Nephron (organoid): ENCODE measurements at regions not wholly inside any gene's neighbourhood (a gene's known extent, or its start where the extent isn't known, plus 50 kb on each side); places are given as distances from the start of the nearest gene placed in this dataset.

Source experiments
- H3K27ac Mint-ChIP-seq, 3 experiments: 2 replicates each; pipeline ENCODE4 v1.8.0; 2020; ENCODE audit warnings: mixed read lengths in 3 of 3, mild to moderate bottlenecking in 2 of 3, moderate library complexity in 1 of 3
- H3K27me3 Mint-ChIP-seq: 2 replicates; pipeline ENCODE4 v1.8.0; 2021; ENCODE audit warnings: low read depth, mild to moderate bottlenecking, moderate library complexity, mixed read lengths
- H3K36me3 Mint-ChIP-seq: 2 replicates; pipeline ENCODE4 v1.8.0; 2020; ENCODE audit warnings: low read depth, mixed read lengths
- H3K4me1 Mint-ChIP-seq: 2 replicates; pipeline ENCODE4 v1.8.0; 2020; ENCODE audit warnings: mixed read lengths
- H3K4me3 Mint-ChIP-seq, 3 experiments: 2 replicates each; pipeline ENCODE4 v1.8.0; 2020; ENCODE audit warnings: mild to moderate bottlenecking in 3 of 3, mixed read lengths in 3 of 3, moderate library complexity in 2 of 3
- H3K9me3 Mint-ChIP-seq: 2 replicates; pipeline ENCODE4 v1.8.0; 2020; ENCODE audit warnings: mixed read lengths
- TF ChIP-seq, protein P1 (sequence below), 3 experiments: fragments of 200-600 bp; sonication (generic); IDR thresholded peaks; one replicate each; pipeline ENCODE4 v1.5.0; 2021; ENCODE audit warnings: antibody characterized with exemption in 3 of 3; ENCODE audit not compliant: unreplicated experiment in 3 of 3

DNA sequence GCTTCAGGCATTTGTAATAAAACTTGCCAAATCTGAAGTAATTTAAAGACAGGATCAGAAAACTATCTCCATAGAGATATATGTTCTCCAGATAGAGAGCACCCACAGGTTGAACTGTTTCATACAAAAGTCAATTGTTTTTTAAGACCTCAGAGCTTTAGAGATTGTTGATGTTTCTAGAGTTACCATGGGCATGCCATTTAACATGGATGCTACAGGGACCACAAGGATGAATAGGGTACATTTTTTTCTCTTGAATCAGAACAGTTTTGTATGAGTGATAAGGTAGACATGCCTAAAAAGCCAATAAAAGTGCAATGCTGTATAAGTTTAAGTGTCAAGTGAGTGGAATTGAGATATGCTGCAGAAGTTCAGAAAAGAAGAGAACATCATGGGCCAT is 511.0 kb upstream of the CAMK1G start:
- Mint-ChIP-seq H3K27ac (no peak overlapping the region), H3K36me3 (no peaks in the 10 kb centered on the region), H3K4me1 (no peaks in the 10 kb centered on the region), H3K9me3 (no peaks in the 10 kb centered on the region), H3K4me3 (no peak overlapping the region), H3K27me3 (no peaks in the 10 kb centered on the region)
- TF ChIP-seq, protein P1, sequence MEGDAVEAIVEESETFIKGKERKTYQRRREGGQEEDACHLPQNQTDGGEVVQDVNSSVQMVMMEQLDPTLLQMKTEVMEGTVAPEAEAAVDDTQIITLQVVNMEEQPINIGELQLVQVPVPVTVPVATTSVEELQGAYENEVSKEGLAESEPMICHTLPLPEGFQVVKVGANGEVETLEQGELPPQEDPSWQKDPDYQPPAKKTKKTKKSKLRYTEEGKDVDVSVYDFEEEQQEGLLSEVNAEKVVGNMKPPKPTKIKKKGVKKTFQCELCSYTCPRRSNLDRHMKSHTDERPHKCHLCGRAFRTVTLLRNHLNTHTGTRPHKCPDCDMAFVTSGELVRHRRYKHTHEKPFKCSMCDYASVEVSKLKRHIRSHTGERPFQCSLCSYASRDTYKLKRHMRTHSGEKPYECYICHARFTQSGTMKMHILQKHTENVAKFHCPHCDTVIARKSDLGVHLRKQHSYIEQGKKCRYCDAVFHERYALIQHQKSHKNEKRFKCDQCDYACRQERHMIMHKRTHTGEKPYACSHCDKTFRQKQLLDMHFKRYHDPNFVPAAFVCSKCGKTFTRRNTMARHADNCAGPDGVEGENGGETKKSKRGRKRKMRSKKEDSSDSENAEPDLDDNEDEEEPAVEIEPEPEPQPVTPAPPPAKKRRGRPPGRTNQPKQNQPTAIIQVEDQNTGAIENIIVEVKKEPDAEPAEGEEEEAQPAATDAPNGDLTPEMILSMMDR (IDR thresholded peaks at IDR 0.05; ENCODE audit: unreplicated experiment in 3 of 3) = no peak

DNA sequence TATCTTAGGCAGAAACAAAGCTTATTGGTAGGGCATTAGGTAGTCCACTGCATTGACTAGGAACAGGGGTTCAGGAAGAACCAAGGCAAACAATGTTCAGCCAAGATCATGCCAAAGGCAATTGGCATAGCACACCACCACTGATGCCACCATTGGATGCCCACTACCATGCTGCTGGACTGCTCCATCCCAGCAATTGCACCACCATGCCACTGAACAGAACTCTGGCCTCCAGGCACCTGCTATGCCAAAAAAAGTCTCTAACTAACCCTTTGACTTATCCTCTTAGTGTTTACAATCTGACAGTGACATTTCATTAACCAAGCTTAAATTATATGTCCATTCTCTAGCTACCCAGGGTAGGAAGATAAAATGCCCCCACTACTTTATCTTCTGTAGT is 509.6 kb upstream of the CAMK1G start:
- Mint-ChIP-seq H3K27me3 (no peaks in the 10 kb centered on the region), H3K27ac (no peak overlapping the region), H3K4me3 (no peak overlapping the region), H3K9me3 (no peaks in the 10 kb centered on the region), H3K4me1 (no peaks in the 10 kb centered on the region), H3K36me3 (no peaks in the 10 kb centered on the region)
- TF ChIP-seq, protein P1 (IDR thresholded peaks at IDR 0.05; ENCODE audit: unreplicated experiment in 3 of 3) = no peak

DNA sequence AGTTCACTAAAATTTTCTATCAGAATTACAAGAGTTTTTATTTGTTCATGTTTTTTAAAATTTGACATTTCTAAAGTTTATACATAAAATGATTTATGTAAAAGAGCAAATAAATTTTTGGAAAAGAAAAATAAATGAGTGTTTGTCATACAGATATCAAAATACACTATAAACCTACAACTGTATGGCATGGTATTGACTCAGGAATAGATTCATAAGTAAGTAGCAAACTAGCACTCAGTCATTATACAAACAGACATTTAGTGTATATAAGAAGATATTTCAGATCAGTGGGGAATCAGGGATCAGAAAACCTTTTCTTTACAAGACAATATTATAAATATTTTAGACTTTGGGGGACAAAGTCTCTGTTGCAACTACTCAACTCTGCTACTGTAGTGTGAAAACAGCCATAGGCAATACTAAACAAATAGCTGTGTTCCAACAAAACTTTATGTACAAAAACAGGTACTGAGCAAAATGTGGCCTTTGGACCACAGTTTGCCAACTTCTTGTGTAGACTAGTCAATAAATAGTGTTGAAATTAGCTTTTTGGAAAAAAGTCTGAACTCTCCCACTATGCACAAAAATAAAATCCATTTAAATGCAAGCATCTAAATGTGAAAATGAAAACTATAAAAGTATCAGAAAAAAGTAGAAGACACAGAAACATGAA is 508.8 kb upstream of the CAMK1G start:
- no peaks in the 10 kb centered on the region for H3K4me1 Mint-ChIP-seq
- no peak overlapping the region for H3K27ac Mint-ChIP-seq
- no peaks in the 10 kb centered on the region for H3K9me3 Mint-ChIP-seq
- no peaks in the 10 kb centered on the region for H3K36me3 Mint-ChIP-seq
- H3K4me3 Mint-ChIP-seq = no peak overlapping the region
- TF ChIP-seq, protein P1 (IDR thresholded peaks at IDR 0.05; ENCODE audit: unreplicated experiment in 3 of 3) = no peak
- no peaks in the 10 kb centered on the region for H3K27me3 Mint-ChIP-seq

DNA sequence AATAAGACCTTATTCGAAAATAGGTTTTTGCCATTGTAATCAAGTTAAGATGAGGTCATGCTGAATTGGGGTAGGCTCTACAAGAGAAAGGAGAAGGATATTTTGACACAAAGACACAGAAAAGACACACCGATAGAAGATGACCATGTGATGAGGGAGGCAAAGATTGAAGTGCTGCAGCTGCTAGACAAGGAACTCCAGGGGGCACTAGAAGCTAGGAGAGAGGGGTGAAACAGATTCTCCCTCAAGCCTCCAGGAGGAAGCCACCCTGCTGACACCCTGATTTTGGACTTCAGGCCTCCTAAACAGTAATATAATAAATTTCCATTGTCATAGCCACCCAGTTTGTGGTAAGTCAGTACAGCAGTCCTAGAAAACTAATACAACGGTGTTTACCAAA is 506.8 kb upstream of the CAMK1G start:
- TF ChIP-seq, protein P1 (IDR thresholded peaks at IDR 0.05; ENCODE audit: unreplicated experiment in 3 of 3) = no peak
- Mint-ChIP-seq H3K4me3 (no peak overlapping the region), H3K4me1 (no peaks in the 10 kb centered on the region), H3K9me3 (no peaks in the 10 kb centered on the region), H3K27ac (no peak overlapping the region), H3K36me3 (no peaks in the 10 kb centered on the region), H3K27me3 (no peaks in the 10 kb centered on the region)

DNA sequence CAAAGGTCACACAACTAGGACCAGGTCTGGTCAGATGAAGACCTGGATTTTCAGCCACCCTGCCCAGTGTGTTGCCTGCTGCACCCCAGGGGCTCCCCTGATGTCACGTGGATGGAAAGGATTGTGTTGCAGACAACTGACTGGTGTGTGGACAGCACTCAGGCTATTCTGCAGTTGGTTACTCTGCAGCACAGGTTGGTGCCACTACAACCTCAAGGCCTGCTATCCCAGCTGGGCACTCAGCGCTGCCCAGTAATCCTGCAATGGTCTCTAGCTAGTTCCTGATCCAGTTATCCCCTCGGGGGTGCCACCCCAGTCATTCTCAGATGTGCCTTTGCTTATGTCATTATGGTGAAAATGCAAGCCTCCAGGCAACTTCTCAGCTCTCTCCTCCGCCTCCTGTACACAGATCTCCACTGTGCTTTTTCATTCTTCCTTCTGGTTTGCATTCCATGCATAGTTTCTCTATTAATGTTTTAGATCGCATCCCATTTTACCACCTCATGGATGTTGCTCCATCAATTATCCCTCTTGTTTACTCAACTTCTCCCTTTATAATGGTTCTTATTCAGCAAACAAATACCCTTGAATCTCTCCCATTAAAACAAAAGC is 503.2 kb upstream of the CAMK1G start:
- Mint-ChIP-seq H3K4me1 (no peaks in the 10 kb centered on the region), H3K9me3 (no peaks in the 10 kb centered on the region)
- TF ChIP-seq, protein P1 (IDR thresholded peaks at IDR 0.05; ENCODE audit: unreplicated experiment in 3 of 3) = no peak

More for the DNA sequence above, 503.2 kb upstream of the CAMK1G start:
- Mint-ChIP-seq H3K4me3 (no peak overlapping the region), H3K27me3 (no peaks in the 10 kb centered on the region), H3K36me3 (no peaks in the 10 kb centered on the region), H3K27ac (no peak overlapping the region)
